Upper lobe of left lung (tissue), 6 donors: ENCODE measurements at regions not wholly inside any gene's neighbourhood (a gene's known extent, or its start where the extent isn't known, plus 50 kb on each side); places are given as distances from the start of the nearest gene placed in this dataset.

Source experiments
- ATAC-seq, 2 donors: fragments of 200-7000 bp; cut with Tn5 transposase; one replicate each; pipeline ENCODE4 v1.9.1; 2022; ENCODE audit warnings: mild to moderate bottlenecking in 2 of 2, moderate library complexity in 2 of 2; ENCODE audit not compliant: low FRiP score in 2 of 2
- DNase-seq, 2 donors: peaks; one replicate each; pipeline ENCODE4 v3.0.0-alpha.2; 2019 to 2020
- H3K27ac ChIP-seq, 4 donors: fragments of 200-600 bp; sonication (generic); one replicate each; pipeline ENCODE4 v1.5.1; 2016 to 2019
- H3K27me3 ChIP-seq, 4 donors: fragments of 200-600 bp; sonication (generic); one replicate each; pipeline ENCODE4 v1.5.1; 2017 to 2019
- H3K36me3 ChIP-seq, 4 donors: fragments of 200-600 bp; sonication (generic); one replicate each; pipeline ENCODE4 v1.5.1; 2016 to 2019
- H3K4me1 ChIP-seq, 4 donors: fragments of 200-600 bp; sonication (generic); one replicate each; pipeline ENCODE4 v1.5.1; 2018 to 2019
- H3K4me3 ChIP-seq, 4 donors: fragments of 200-600 bp; sonication (generic); one replicate each; pipeline ENCODE4 v1.5.1; 2017 to 2019; ENCODE audit warnings: mild to moderate bottlenecking in 2 of 4, moderate library complexity in 1 of 4
- H3K9me3 ChIP-seq, 4 donors: fragments of 200-600 bp; sonication (generic); one replicate each; pipeline ENCODE4 v1.5.1; 2018 to 2019
- EP300 ChIP-seq, 4 donors: sonication (generic); formaldehyde crosslinking; IDR thresholded peaks; one replicate each; pipeline ENCODE4 v1.5.1; 2017; ENCODE audit warnings: antibody characterized with exemption in 4 of 4, control low read depth in 2 of 4
- POLR2A ChIP-seq, 4 donors: fragments of 450-650 bp; IDR thresholded peaks; one replicate each; pipeline ENCODE4 v1.5.1; 2016 to 2017; ENCODE audit warnings: antibody characterized with exemption in 4 of 4, mild to moderate bottlenecking in 2 of 4
- POLR2AphosphoS5 ChIP-seq, 2 donors: sonication (generic); formaldehyde crosslinking; IDR thresholded peaks; one replicate each; pipeline ENCODE4 v1.5.1; 2017; ENCODE audit warnings: antibody characterized with exemption in 2 of 2
- WGBS, 2 donors: methylation state at CpG; one replicate each; pipeline ENCODE4 v1.1.5; 2017 to 2018; 5-methylcytosine and 5-hydroxymethylcytosine counted together
- TF ChIP-seq, protein P1 (sequence below), 6 experiments: fragments of 450-650 bp in 4 of 6; fragments of 200-600 bp in 2 of 6; sonication (generic) in 2 of 6; IDR thresholded peaks; one replicate each; pipeline ENCODE4 v1.5.1; 2016 to 2019; ENCODE audit warnings: antibody characterized with exemption in 6 of 6
- donor health status: DM: no; HTN: no; CAD: no; lungs with moderate emphysema.
- donor health status: DM: no; HTN: yes; CAD: no; lungs with severe emphysema.

DNA sequence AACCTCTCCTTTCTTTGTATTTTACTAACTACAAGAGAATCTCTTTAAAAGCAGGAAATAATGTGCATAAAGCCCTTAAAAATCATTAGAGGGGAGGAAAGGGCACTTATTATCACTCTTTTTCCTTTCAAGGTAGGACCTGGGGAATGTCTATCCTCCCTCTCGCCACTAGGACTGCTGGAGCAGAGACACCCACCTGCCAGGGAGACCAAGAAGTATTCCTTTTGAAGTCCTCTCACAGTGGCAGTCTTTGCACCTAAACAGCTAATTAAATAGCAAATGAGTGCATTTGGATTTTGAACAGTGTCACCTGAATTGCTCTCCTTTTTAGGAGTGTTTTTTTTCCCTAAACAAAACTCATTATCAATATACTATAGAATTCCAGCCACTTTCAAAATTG lies 874.1 kb downstream of the ZPLD1 start:
- H3K36me3 ChIP-seq, result no peaks in the 10 kb centered on the region
- no peak overlapping the region for H3K4me3 ChIP-seq
- ATAC-seq (no peak), DNase-seq (no peak)
- H3K27ac ChIP-seq, result no peak overlapping the region
- H3K4me1 ChIP-seq, result no peaks in the 10 kb centered on the region
- 75% methylated on average over 1 of the region's 1 CpG for WGBS, 2 donors
- TF ChIP-seq, protein P1, sequence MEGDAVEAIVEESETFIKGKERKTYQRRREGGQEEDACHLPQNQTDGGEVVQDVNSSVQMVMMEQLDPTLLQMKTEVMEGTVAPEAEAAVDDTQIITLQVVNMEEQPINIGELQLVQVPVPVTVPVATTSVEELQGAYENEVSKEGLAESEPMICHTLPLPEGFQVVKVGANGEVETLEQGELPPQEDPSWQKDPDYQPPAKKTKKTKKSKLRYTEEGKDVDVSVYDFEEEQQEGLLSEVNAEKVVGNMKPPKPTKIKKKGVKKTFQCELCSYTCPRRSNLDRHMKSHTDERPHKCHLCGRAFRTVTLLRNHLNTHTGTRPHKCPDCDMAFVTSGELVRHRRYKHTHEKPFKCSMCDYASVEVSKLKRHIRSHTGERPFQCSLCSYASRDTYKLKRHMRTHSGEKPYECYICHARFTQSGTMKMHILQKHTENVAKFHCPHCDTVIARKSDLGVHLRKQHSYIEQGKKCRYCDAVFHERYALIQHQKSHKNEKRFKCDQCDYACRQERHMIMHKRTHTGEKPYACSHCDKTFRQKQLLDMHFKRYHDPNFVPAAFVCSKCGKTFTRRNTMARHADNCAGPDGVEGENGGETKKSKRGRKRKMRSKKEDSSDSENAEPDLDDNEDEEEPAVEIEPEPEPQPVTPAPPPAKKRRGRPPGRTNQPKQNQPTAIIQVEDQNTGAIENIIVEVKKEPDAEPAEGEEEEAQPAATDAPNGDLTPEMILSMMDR (IDR thresholded peaks at IDR 0.05), result no peak
- TF ChIP-seq EP300 (IDR thresholded peaks at IDR 0.05) (no peak), POLR2AphosphoS5 (IDR thresholded peaks at IDR 0.05) (no peak), POLR2A (IDR thresholded peaks at IDR 0.05) (no peak)
- H3K9me3 ChIP-seq, result no peaks in the 10 kb centered on the region
- no peaks in the 10 kb centered on the region for H3K27me3 ChIP-seq

DNA sequence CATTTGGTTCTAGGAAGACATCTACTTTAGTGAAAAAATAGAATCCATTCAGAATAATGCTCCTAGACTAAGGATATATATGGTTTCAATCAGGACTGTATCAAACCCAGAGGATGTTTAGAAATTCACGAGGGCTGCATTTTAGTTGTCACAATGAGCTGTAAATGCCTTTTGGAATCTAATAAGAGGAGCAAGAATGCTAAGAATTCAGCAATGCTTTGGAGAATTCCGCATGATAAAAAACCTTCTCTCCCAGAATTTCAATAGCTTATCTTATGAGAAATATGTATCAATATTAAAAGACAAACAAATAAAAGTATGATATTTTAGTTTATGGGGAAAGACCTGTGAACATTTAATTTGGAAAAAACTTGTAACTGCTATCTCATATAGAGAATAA lies 885.1 kb downstream of the ZPLD1 start:
- ATAC-seq, result no peak

DNA sequence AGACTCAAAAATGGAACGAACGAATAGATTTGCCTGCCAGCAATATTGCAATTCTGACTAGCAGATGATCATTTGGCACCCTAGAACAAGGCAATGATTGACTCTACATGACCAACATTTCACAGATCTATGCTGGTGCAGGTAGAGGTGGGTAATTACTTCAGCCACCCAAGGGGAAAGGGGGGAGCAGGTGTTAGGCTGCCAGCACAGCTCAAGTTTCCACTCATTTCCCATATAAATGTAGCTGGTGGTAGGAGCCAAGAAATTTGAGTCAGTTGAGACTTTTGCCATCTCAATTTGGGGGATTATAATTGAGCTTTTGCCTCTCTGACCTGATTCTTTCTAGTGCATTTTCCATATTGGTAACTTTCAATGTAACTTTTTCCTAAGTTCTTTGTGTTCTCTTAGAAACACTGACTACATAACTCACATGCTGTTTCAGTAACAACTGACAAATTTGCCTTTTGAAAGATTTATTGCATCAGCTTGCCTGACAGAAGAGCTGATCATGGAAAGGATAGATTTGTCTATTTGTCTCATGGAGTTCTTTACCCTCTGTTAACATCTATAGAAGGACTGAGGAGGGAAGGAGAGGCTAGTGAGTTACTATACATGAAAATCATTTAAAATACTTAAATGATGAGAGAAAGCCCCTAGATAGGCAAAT lies 902.5 kb downstream of the ZPLD1 start:
- no peak for TF ChIP-seq EP300 (IDR thresholded peaks at IDR 0.05)
- no peak overlapping the region for H3K27ac ChIP-seq
- H3K9me3 ChIP-seq, result no peaks in the 10 kb centered on the region
- H3K4me1 ChIP-seq, result no peaks in the 10 kb centered on the region
- 93 to 94% methylated on average over 2 of the region's 2 CpGs for WGBS, 2 donors
- ATAC-seq (no peak), DNase-seq (no peak)
- no peak overlapping the region for H3K4me3 ChIP-seq
- no peaks in the 10 kb centered on the region for H3K27me3 ChIP-seq
- H3K36me3 ChIP-seq, result no peaks in the 10 kb centered on the region

More for the DNA sequence above, 885.1 kb downstream of the ZPLD1 start:
- no peaks in the 10 kb centered on the region for H3K4me1 ChIP-seq
- TF ChIP-seq POLR2A (IDR thresholded peaks at IDR 0.05), result no peak
- TF ChIP-seq, protein P1 (IDR thresholded peaks at IDR 0.05), result no peak
- no peak for TF ChIP-seq EP300 (IDR thresholded peaks at IDR 0.05)
- no peak for TF ChIP-seq POLR2AphosphoS5 (IDR thresholded peaks at IDR 0.05)
- DNase-seq, result no peak
- no peak overlapping the region for H3K27ac ChIP-seq
- no peaks in the 10 kb centered on the region for H3K9me3 ChIP-seq
- H3K36me3 ChIP-seq, result no peaks in the 10 kb centered on the region
- no peaks in the 10 kb centered on the region for H3K27me3 ChIP-seq
- WGBS, 2 donors, result 45 to 56% methylated on average over 2 of the region's 2 CpGs
- no peak overlapping the region for H3K4me3 ChIP-seq

DNA sequence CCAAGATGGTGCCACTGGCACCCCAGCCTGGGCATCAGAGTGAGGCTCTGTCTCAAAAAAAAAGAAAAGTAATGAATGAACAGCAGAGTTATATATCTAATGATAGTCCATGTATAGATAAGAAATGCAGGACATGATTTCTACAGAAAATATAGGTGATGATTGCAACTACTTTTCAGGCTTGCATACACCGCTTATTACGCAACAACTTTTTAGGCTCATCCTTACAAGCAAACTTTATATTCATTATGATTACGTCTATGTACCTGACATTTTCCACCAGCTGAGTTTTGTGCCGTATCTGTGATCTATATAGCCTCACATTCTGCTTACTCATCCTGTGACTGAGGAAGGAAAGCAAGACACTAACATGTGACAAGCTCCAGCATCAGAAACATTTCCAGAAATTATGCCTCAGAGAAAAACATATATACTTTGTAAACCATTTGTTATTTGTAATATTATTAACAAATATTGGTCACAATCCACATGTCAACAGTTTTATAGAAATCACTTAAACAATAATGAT lies 906.3 kb downstream of the ZPLD1 start:
- WGBS, 2 donors, result 76 to 85% methylated on average over 4 of the region's 4 CpGs
- H3K27me3 ChIP-seq, result no peaks in the 10 kb centered on the region
- no peaks in the 10 kb centered on the region for H3K4me1 ChIP-seq
- TF ChIP-seq EP300 (IDR thresholded peaks at IDR 0.05) (no peak), POLR2AphosphoS5 (IDR thresholded peaks at IDR 0.05) (no peak), POLR2A (IDR thresholded peaks at IDR 0.05) (no peak)
- TF ChIP-seq, protein P1 (IDR thresholded peaks at IDR 0.05), result no peak
- DNase-seq (no peak), ATAC-seq (no peak)
- H3K9me3 ChIP-seq, result no peaks in the 10 kb centered on the region
- H3K36me3 ChIP-seq, result no peaks in the 10 kb centered on the region
- H3K27ac ChIP-seq, result no peak overlapping the region
- no peak overlapping the region for H3K4me3 ChIP-seq

DNA sequence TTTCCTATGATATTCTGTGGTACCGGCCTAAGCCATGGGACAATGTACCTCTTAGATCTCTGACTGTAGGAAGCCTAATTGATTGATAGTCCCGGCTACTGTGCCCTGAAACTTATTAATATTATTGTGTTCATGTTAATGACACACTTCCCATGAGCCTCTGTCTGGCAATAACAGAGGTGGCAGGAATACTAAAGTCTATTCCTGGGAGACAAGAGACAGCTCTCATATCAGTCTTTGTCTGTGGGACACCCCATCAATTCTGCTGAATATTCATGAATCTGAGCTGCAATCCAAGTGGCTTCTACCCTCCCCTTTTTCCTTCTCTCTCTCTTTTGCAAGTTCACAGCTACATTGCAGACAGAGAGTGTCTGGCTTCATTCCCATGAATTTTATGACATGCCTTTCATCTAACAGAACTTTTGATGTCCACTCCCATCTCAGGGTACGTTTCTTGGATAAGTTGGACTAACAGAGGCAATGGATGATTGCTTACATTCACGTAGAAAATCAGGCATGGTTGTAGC lies 907.5 kb downstream of the ZPLD1 start:
- TF ChIP-seq, protein P1 (IDR thresholded peaks at IDR 0.05), result no peak
- TF ChIP-seq POLR2A (IDR thresholded peaks at IDR 0.05) (no peak), POLR2AphosphoS5 (IDR thresholded peaks at IDR 0.05) (no peak)
- Histone ChIP-seq H3K27ac (no peak overlapping the region), H3K36me3 (no peaks in the 10 kb centered on the region), H3K4me3 (no peak overlapping the region), H3K9me3 (no peaks in the 10 kb centered on the region), H3K4me1 (no peaks in the 10 kb centered on the region), H3K27me3 (no peaks in the 10 kb centered on the region)
- 70 to 76% methylated on average over 4 of the region's 4 CpGs for WGBS, 2 donors
- DNase-seq (no peak), ATAC-seq (no peak)
